GM23338 (cell line): ENCODE measurements at regions not wholly inside any gene's neighbourhood (a gene's known extent, or its start where the extent isn't known, plus 50 kb on each side); places are given as distances from the start of the nearest gene placed in this dataset.

Source experiments
- ATAC-seq: fragments of 200-7000 bp; cut with Tn5 transposase; 3 replicates; pipeline ENCODE4 v1.9.1; 2020
- DNase-seq: peaks from one replicate; pipeline ENCODE4 v3.0.0-alpha.2; 2015; ENCODE audit warnings: low spot score
- H2AFZ ChIP-seq: fragments of 200-600 bp; sonication (generic); 2 replicates; pipeline ENCODE4 v1.8.0; 2016; ENCODE audit warnings: antibody characterized with exemption, mild to moderate bottlenecking, moderate library complexity
- H3F3A ChIP-seq: fragments of 200-600 bp; sonication (generic); replicated peaks from 2 replicates; pipeline ENCODE4 v1.8.0; 2017; ENCODE audit warnings: antibody characterized with exemption, mixed run types, low read depth
- H3K27ac ChIP-seq: fragments of 200-600 bp; sonication (generic); 2 replicates; pipeline ENCODE4 v1.6.1; 2016; ENCODE audit warnings: low read depth
- H3K27me3 ChIP-seq: fragments of 200-600 bp; sonication (generic); 2 replicates; pipeline ENCODE4 v1.8.0; 2016; ENCODE audit warnings: mild to moderate bottlenecking, mixed run types, moderate library complexity; ENCODE audit not compliant: insufficient read depth
- H3K36me3 ChIP-seq: fragments of 200-600 bp; sonication (generic); 2 replicates; pipeline ENCODE4 v1.8.0; 2016; ENCODE audit warnings: mild to moderate bottlenecking; ENCODE audit not compliant: insufficient read depth
- H3K4me1 ChIP-seq: fragments of 200-600 bp; sonication (generic); 2 replicates; pipeline ENCODE4 v1.8.0; 2016; ENCODE audit warnings: mild to moderate bottlenecking, moderate library complexity; ENCODE audit not compliant: insufficient read depth
- H3K4me2 ChIP-seq: fragments of 200-600 bp; sonication (generic); 2 replicates; pipeline ENCODE4 v1.7.1; 2017; ENCODE audit warnings: mixed run types
- H3K4me3 ChIP-seq: fragments of 200-600 bp; sonication (generic); 2 replicates; pipeline ENCODE4 v1.6.1; 2016; ENCODE audit warnings: mixed run types
- H3K79me2 ChIP-seq: fragments of 200-600 bp; sonication (generic); replicated peaks from 2 replicates; pipeline ENCODE4 v1.8.0; 2017; ENCODE audit warnings: mild to moderate bottlenecking; ENCODE audit not compliant: insufficient read depth
- H3K9me2 ChIP-seq: fragments of 200-600 bp; sonication (generic); 2 replicates; pipeline ENCODE4 v1.8.0; 2017; ENCODE audit not compliant: insufficient read depth
- H4K20me1 ChIP-seq: fragments of 200-600 bp; sonication (generic); replicated peaks from 2 replicates; pipeline ENCODE4 v1.8.0; 2017; ENCODE audit warnings: mild to moderate bottlenecking; ENCODE audit not compliant: insufficient read depth
- H3K27ac Mint-ChIP-seq: 2 replicates; pipeline ENCODE4 v1.8.0; 2020; ENCODE audit warnings: inconsistent platforms, mild to moderate bottlenecking, moderate library complexity, mixed read lengths
- H3K27me3 Mint-ChIP-seq: 3 replicates; pipeline ENCODE4 v1.8.0; 2022; ENCODE audit warnings: low read depth, mild to moderate bottlenecking, moderate library complexity, mixed read lengths, inconsistent platforms; ENCODE audit not compliant: insufficient read depth, poor library complexity
- H3K36me3 Mint-ChIP-seq: 3 replicates; pipeline ENCODE4 v1.8.0; 2021; ENCODE audit warnings: low read depth, mild to moderate bottlenecking, inconsistent platforms, moderate library complexity, mixed read lengths
- H3K4me1 Mint-ChIP-seq: 3 replicates; pipeline ENCODE4 v1.8.0; 2020; ENCODE audit warnings: mild to moderate bottlenecking, inconsistent platforms, mixed read lengths
- H3K4me3 Mint-ChIP-seq: 3 replicates; pipeline ENCODE4 v1.8.0; 2021; ENCODE audit warnings: moderate library complexity, mild to moderate bottlenecking, inconsistent platforms, mixed read lengths
- H3K9me3 Mint-ChIP-seq: 3 replicates; pipeline ENCODE4 v1.8.0; 2020; ENCODE audit warnings: moderate library complexity, mild to moderate bottlenecking, inconsistent platforms, mixed read lengths
- EZH2 ChIP-seq: fragments of 200-600 bp; sonication (generic); IDR thresholded peaks from one replicate; pipeline ENCODE4 v1.8.0; 2017; ENCODE audit warnings: antibody characterized with exemption, mild to moderate bottlenecking, low read depth; ENCODE audit not compliant: unreplicated experiment
- NANOG ChIP-seq: IDR thresholded peaks from 2 replicates; pipeline ENCODE4 v1.6.1; 2016; ENCODE audit warnings: antibody characterized with exemption, borderline replicate concordance
- TF ChIP-seq, protein P1 (sequence below): fragments of 250-450 bp; sonication (Bioruptor Pico); IDR thresholded peaks from 2 replicates; pipeline ENCODE4 v1.5.0; 2020; ENCODE audit warnings: mild to moderate bottlenecking, moderate library complexity
- TF ChIP-seq, protein P2 (sequence below), 2 experiments: fragments of 200-600 bp in 1 of 2; sonication (generic) in 1 of 2; conservative IDR thresholded peaks; 2 replicates each; pipeline versions ENCODE4 v1.5.1 to v1.6.1; 2016 to 2017; ENCODE audit warnings: antibody characterized with exemption in 2 of 2, low read depth in 2 of 2, mild to moderate bottlenecking in 2 of 2, moderate library complexity in 1 of 2

DNA sequence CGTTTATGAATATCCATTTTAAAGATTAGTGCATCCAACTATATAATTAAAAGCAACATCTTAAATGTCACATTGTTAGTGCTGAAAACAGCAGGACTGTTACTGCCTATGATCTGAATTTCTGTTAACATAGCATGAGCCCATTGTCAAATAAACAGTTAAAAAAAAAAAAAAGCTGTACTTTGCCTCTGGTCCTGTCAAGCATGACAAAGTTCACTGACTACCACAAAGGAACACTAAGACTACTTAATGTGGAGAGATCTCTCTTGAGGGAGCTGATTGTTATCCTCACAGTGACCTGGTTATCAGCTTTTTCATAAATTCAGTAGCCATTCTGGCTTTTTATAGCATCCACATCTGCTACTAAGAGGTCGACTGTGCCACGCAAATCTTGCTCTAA is 228.1 kb downstream of the TMEM200A start (continued):
- TF ChIP-seq, protein P1, sequence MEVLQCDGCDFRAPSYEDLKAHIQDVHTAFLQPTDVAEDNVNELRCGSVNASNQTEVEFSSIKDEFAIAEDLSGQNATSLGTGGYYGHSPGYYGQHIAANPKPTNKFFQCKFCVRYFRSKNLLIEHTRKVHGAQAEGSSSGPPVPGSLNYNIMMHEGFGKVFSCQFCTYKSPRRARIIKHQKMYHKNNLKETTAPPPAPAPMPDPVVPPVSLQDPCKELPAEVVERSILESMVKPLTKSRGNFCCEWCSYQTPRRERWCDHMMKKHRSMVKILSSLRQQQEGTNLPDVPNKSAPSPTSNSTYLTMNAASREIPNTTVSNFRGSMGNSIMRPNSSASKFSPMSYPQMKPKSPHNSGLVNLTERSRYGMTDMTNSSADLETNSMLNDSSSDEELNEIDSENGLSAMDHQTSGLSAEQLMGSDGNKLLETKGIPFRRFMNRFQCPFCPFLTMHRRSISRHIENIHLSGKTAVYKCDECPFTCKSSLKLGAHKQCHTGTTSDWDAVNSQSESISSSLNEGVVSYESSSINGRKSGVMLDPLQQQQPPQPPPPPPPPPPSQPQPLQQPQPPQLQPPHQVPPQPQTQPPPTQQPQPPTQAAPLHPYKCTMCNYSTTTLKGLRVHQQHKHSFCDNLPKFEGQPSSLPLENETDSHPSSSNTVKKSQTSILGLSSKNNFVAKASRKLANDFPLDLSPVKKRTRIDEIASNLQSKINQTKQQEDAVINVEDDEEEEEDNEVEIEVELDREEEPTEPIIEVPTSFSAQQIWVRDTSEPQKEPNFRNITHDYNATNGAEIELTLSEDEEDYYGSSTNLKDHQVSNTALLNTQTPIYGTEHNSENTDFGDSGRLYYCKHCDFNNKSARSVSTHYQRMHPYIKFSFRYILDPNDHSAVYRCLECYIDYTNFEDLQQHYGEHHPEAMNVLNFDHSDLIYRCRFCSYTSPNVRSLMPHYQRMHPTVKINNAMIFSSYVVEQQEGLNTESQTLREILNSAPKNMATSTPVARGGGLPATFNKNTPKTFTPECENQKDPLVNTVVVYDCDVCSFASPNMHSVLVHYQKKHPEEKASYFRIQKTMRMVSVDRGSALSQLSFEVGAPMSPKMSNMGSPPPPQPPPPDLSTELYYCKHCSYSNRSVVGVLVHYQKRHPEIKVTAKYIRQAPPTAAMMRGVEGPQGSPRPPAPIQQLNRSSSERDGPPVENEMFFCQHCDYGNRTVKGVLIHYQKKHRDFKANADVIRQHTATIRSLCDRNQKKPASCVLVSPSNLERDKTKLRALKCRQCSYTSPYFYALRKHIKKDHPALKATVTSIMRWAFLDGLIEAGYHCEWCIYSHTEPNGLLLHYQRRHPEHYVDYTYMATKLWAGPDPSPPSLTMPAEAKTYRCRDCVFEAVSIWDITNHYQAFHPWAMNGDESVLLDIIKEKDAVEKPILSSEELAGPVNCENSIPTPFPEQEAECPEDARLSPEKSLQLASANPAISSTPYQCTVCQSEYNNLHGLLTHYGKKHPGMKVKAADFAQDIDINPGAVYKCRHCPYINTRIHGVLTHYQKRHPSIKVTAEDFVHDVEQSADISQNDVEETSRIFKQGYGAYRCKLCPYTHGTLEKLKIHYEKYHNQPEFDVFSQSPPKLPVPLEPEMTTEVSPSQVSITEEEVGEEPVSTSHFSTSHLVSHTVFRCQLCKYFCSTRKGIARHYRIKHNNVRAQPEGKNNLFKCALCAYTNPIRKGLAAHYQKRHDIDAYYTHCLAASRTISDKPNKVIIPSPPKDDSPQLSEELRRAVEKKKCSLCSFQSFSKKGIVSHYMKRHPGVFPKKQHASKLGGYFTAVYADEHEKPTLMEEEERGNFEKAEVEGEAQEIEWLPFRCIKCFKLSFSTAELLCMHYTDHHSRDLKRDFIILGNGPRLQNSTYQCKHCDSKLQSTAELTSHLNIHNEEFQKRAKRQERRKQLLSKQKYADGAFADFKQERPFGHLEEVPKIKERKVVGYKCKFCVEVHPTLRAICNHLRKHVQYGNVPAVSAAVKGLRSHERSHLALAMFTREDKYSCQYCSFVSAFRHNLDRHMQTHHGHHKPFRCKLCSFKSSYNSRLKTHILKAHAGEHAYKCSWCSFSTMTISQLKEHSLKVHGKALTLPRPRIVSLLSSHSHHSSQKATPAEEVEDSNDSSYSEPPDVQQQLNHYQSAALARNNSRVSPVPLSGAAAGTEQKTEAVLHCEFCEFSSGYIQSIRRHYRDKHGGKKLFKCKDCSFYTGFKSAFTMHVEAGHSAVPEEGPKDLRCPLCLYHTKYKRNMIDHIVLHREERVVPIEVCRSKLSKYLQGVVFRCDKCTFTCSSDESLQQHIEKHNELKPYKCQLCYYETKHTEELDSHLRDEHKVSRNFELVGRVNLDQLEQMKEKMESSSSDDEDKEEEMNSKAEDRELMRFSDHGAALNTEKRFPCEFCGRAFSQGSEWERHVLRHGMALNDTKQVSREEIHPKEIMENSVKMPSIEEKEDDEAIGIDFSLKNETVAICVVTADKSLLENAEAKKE (CRISPR knock-in tag) = no peak

DNA sequence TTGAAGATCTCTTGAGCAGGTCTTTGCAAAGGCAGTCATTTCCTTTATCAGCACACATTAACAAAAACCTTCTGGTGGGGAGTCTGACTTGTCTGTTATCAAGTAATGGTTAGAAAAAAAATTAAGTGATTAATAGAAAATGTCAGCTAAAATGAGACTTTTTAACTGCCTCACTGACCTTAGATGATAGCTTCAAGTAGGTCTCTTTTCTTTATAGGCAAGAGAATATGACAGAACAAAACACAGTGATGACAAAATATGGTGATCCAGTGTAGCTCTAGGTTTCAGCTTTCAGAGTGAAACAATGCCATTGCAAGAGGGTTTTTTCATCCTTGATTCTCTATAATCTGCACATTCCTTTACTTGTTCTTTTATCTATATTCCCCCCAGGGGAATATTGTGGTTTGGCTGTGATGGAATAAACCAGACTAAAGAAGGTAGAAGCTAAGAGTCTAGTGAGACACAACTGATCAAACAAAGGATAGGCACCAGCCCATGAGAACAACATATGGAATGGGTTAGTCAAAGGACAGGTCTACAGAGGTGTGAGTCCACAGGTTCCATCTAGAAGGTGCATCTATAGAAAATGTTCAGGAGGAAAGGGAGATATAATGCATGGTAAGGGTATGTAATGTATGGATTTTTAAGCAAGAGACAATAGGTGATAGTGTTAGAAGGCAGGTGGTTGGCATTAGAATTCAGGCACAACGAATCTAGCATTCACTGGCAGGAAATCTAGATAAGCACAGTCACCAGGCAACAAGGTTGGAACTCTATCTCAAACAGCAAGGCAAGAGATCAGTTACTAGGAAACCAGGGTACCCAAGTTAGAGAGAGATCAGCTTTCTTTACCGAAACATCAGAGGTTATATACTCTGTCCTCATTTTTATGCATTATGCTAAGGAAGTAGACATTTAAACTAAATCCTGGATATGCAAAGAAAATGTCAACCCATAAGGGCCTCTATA is 228.9 kb upstream of the SMLR1 start:
- Histone ChIP-seq H3K4me1 (no peaks in the 10 kb centered on the region), H3K27me3 (no peaks in the 10 kb centered on the region), H3K36me3 (no peaks in the 10 kb centered on the region), H3F3A (no peaks in the 10 kb centered on the region), H3K9me2 (peaks cover 4% of the 10 kb centered on the region), H2AFZ (no peak overlapping the region), H3K79me2 (no peaks in the 10 kb centered on the region), H3K27ac (no peak overlapping the region), H4K20me1 (no peaks in the 10 kb centered on the region), H3K4me2 (no peak overlapping the region), H3K4me3 (no peak overlapping the region)
- Mint-ChIP-seq H3K27me3 (peaks cover 2% of the 10 kb centered on the region), H3K27ac (no peak overlapping the region), H3K9me3 (no peaks in the 10 kb centered on the region), H3K4me3 (no peak overlapping the region), H3K4me1 (peaks cover 7% of the 10 kb centered on the region; the same call in 2 of the 3 replicates), H3K36me3 (no peaks in the 10 kb centered on the region)
- DNase-seq (no peak), ATAC-seq (no peak)
- TF ChIP-seq, protein P1 (CRISPR knock-in tag) = no peak
- no peak for TF ChIP-seq NANOG
- TF ChIP-seq, protein P2, sequence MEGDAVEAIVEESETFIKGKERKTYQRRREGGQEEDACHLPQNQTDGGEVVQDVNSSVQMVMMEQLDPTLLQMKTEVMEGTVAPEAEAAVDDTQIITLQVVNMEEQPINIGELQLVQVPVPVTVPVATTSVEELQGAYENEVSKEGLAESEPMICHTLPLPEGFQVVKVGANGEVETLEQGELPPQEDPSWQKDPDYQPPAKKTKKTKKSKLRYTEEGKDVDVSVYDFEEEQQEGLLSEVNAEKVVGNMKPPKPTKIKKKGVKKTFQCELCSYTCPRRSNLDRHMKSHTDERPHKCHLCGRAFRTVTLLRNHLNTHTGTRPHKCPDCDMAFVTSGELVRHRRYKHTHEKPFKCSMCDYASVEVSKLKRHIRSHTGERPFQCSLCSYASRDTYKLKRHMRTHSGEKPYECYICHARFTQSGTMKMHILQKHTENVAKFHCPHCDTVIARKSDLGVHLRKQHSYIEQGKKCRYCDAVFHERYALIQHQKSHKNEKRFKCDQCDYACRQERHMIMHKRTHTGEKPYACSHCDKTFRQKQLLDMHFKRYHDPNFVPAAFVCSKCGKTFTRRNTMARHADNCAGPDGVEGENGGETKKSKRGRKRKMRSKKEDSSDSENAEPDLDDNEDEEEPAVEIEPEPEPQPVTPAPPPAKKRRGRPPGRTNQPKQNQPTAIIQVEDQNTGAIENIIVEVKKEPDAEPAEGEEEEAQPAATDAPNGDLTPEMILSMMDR (conservative IDR thresholded peaks at IDR 0.05; ENCODE audit: low read depth in 2 of 2) = no peak
- no peak for TF ChIP-seq EZH2
